ENCODE measurements at regions not wholly inside any gene's neighbourhood (a gene's known extent, or its start where the extent isn't known, plus 50 kb on each side); places are given as distances from the start of the nearest gene placed in this dataset.

DNA sequence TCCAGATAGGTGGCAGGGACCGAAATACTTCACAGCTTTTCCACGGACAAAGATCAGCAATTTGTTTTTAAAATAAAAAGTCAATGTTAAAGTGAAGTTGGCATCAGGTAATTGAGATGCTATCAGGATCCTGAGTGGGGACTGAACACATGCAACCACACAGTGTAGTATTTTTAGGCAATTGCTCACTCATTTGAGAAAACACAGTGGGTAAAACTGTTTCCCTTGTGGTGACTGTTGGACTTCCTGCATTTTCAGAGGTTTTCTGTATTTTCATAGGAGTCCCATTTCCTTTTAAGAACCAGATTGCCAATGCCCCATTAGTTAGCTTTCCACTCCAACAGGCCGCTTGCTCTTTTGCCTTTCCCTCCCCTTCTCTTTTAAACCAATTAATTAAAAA, 159.5 kb upstream of the ZNF32 start:
- TF ChIP-seq, protein P1, sequence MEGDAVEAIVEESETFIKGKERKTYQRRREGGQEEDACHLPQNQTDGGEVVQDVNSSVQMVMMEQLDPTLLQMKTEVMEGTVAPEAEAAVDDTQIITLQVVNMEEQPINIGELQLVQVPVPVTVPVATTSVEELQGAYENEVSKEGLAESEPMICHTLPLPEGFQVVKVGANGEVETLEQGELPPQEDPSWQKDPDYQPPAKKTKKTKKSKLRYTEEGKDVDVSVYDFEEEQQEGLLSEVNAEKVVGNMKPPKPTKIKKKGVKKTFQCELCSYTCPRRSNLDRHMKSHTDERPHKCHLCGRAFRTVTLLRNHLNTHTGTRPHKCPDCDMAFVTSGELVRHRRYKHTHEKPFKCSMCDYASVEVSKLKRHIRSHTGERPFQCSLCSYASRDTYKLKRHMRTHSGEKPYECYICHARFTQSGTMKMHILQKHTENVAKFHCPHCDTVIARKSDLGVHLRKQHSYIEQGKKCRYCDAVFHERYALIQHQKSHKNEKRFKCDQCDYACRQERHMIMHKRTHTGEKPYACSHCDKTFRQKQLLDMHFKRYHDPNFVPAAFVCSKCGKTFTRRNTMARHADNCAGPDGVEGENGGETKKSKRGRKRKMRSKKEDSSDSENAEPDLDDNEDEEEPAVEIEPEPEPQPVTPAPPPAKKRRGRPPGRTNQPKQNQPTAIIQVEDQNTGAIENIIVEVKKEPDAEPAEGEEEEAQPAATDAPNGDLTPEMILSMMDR (IDR thresholded peaks at IDR 0.05), result no peak
- no peak for TF ChIP-seq POLR2A (IDR thresholded peaks at IDR 0.05)
- no peak for TF ChIP-seq POLR2AphosphoS5 (IDR thresholded peaks at IDR 0.05)
